Kidney (tissue), 13 donors: ENCODE measurements at regions not wholly inside any gene's neighbourhood (a gene's known extent, or its start where the extent isn't known, plus 50 kb on each side); places are given as distances from the start of the nearest gene placed in this dataset.
A peak's percentile ranks its signal among the peaks of the same experiment; 100 is the strongest.

ENCODE experiments used
- DNase-seq, 5 donors: peaks; one replicate each; pipeline ENCODE4 v3.0.0-alpha.2; 2013 to 2020
- FAIRE-seq: peaks from 2 replicates; lab custom pipeline; 2012; peaks lifted over from hg19 to GRCh38; lab: Jason Lieb, UNC
- H3K27ac ChIP-seq, 2 donors: one replicate each; pipeline ENCODE4 v1.7.0; 2013; ENCODE audit warnings: low read depth in 2 of 2, low read length in 2 of 2, inconsistent platforms in 1 of 2
- H3K27me3 ChIP-seq: one replicate; pipeline ENCODE4 v1.7.1; 2013; ENCODE audit warnings: low read length, inconsistent platforms; ENCODE audit not compliant: control insufficient read depth, insufficient read depth
- H3K36me3 ChIP-seq, 3 donors: one replicate each; pipeline versions ENCODE4 v1.7.0 to v1.7.1; 2013; ENCODE audit warnings: low read length in 3 of 3, control low read depth in 1 of 3, inconsistent platforms in 1 of 3; ENCODE audit not compliant: insufficient read depth in 3 of 3, control insufficient read depth in 2 of 3
- H3K4me1 ChIP-seq, 3 donors: one replicate each; pipeline versions ENCODE4 v1.7.0 to v1.7.1; 2013; ENCODE audit warnings: low read length in 3 of 3, inconsistent platforms in 1 of 3, low read depth in 1 of 3; ENCODE audit not compliant: control insufficient read depth in 2 of 3, insufficient read depth in 2 of 3
- H3K4me3 ChIP-seq, 3 donors: one replicate each; pipeline versions ENCODE4 v1.7.0 to v1.8.1; 2013; ENCODE audit warnings: low read length in 3 of 3, control low read depth in 1 of 3, inconsistent platforms in 1 of 3
- H3K9ac ChIP-seq, 3 donors: one replicate each; pipeline versions ENCODE4 v1.7.0 to v1.7.1; 2013; ENCODE audit warnings: low read length in 3 of 3, control low read depth in 1 of 3, inconsistent platforms in 1 of 3
- H3K9me3 ChIP-seq, 3 donors: one replicate each; pipeline versions ENCODE4 v1.7.0 to v1.7.1; 2013; ENCODE audit warnings: low read length in 3 of 3, control low read depth in 1 of 3, inconsistent platforms in 1 of 3; ENCODE audit not compliant: control insufficient read depth in 2 of 3, insufficient read depth in 1 of 3
- intact Hi-C: fragments of 100-400 bp; cut with DNase I; formaldehyde crosslinking; loops from one replicate; pipeline ENCODE4 v1.11.1; 2022
- TF ChIP-seq, protein P1 (sequence below): IDR thresholded peaks from 3 replicates; pipeline ENCODE4 v1.5.1; 2012; ENCODE audit warnings: mild to moderate bottlenecking, moderate library complexity, borderline replicate concordance; ENCODE audit not compliant: insufficient read depth; ENCODE audit errors: extremely low read depth
- donor health status: control.
- donor health status: control.
- donor health status: control.
- donor health status: control.
- donor health status: control.
- donor health status: DM: yes; HTN: yes; CAD: no.
- donor health status: Normal renal cell carcinoma (clear cell type).

DNA sequence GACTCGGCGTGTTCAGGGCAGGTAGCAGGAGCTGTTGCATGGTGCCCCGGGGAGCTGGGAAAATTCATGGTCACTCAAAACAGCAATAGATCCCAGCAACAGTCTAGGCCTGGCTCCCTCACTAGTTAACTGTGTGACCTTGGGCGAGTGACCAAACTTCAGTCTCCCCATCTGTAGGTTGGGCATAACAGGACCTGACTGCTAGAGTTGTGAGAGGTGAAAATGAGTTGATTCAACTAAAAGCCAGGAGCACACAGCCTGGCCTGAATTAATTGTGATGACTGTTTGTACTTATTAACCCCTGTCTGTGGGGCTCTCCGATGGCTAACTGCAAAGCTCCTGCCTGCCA lies 306.9 kb downstream of the SOX9 start:
- intact Hi-C loops: no loop called here
- H3K36me3 ChIP-seq: no peaks in the 10 kb centered on the region
- no peaks in the 10 kb centered on the region for H3K9me3 ChIP-seq
- no peak overlapping the region for H3K4me3 ChIP-seq
- no peak overlapping the region for H3K27ac ChIP-seq
- FAIRE-seq (no peak), DNase-seq (no peak)
- H3K4me1 ChIP-seq: no peaks in the 10 kb centered on the region
- no peaks in the 10 kb centered on the region for H3K27me3 ChIP-seq
- TF ChIP-seq, protein P1, sequence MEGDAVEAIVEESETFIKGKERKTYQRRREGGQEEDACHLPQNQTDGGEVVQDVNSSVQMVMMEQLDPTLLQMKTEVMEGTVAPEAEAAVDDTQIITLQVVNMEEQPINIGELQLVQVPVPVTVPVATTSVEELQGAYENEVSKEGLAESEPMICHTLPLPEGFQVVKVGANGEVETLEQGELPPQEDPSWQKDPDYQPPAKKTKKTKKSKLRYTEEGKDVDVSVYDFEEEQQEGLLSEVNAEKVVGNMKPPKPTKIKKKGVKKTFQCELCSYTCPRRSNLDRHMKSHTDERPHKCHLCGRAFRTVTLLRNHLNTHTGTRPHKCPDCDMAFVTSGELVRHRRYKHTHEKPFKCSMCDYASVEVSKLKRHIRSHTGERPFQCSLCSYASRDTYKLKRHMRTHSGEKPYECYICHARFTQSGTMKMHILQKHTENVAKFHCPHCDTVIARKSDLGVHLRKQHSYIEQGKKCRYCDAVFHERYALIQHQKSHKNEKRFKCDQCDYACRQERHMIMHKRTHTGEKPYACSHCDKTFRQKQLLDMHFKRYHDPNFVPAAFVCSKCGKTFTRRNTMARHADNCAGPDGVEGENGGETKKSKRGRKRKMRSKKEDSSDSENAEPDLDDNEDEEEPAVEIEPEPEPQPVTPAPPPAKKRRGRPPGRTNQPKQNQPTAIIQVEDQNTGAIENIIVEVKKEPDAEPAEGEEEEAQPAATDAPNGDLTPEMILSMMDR: no peak
- no peak overlapping the region for H3K9ac ChIP-seq

DNA sequence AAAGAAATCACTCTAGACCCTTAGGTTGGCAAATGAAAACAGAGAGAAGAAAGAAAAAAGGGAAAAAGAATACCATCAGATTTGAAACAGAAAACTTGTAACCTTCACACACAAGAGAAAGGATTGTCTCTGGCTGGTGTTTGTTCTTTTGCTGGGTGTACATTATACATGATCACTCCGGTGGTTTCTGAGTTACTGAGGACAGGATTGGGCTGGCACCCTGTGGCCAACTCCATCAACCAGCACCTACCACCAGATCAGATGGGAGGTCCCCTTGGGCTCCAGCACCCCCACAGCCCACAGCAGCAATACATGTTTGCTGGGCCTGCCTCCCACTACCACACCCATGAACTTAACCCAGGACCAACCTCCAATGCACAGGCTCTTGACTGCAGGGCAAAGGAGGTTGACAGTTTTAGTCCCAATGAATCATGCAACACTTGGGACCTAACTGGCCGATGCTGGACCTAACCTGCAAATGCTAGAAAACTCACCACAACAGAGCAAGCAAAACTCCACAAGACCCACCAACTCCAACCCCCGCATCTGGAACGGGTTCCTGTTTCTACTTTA lies 308.3 kb downstream of the SOX9 start:
- Histone ChIP-seq H3K27ac (no peak overlapping the region), H3K9ac (no peak overlapping the region), H3K4me3 (no peak overlapping the region), H3K36me3 (no peaks in the 10 kb centered on the region), H3K4me1 (no peaks in the 10 kb centered on the region), H3K27me3 (no peaks in the 10 kb centered on the region), H3K9me3 (no peaks in the 10 kb centered on the region)
- TF ChIP-seq, protein P1: no peak
- intact Hi-C loops: no loop called here
- DNase-seq (no peak), FAIRE-seq (no peak)

DNA sequence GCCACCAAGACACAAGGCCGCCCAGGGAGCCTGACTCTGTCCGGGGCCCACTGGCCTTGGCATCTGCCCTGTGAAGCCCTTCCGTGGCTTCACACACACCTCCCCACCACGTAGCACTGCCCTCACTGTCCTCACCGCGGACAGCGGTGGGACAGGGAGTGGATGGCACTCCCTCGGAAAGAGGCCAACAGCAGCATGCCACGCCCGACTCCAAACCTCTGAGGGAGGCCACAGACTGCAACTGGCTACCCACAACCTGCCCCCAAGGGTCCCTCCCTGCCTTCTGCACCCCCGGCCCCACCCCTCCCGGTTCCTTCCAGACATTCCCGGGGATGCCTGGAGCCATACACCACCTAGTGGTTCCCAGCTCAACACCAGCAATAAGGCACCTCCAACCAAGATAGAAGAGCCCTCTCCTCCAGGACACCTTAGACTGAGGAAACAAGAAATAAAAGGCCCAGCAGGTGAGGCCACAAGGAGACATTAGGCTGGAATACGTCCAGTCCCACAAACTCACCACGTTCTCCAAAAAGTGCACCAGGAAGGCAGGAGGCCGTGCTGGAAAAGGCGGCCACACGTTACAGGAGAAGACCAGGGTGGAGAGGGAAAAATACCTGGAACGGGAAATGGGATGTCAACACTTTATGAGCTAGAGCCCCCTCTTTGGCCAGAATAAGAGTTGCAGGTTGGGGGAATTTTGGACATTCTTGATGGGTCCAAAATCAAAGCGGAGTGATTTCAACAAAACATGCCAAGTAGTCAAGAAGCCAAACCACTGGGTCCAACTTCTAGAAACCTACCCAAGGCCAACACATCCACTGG lies 310.0 kb downstream of the SOX9 start:
- no peaks in the 10 kb centered on the region for H3K27me3 ChIP-seq
- H3K4me3 ChIP-seq: no peak overlapping the region
- TF ChIP-seq, protein P1: peak; percentile 5
- FAIRE-seq (no peak), DNase-seq (peak in 1 of 5 donors; percentile 41)
- H3K4me1 ChIP-seq: no peaks in the 10 kb centered on the region
- intact Hi-C loops: no loop called here
- H3K36me3 ChIP-seq: no peaks in the 10 kb centered on the region
- no peak overlapping the region for H3K9ac ChIP-seq
- H3K9me3 ChIP-seq: no peaks in the 10 kb centered on the region
- no peak overlapping the region for H3K27ac ChIP-seq
